ENCODE measurements at regions not wholly inside any gene's neighbourhood (a gene's known extent, or its start where the extent isn't known, plus 50 kb on each side); places are given as distances from the start of the nearest gene placed in this dataset.

DNA sequence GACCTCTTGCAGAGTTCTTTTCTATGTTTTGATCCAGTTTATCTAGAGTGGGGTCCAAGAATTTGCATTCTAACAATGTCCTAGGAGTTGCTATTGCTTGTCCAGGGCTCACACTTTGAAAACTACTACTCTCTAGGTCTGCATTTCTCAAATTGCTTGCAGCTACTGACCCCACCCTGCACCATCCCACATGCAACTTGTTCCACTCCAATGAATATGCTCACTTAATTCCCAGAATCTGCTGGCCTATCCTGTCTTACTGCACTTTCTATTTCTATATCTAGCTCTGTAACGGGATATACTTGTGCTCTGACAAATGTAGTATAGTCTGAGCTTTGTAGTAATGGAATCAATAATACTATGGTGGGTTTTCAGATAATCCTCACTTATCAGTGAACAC, 570.3 kb downstream of the IQCM start:
- TF ChIP-seq, protein P1, sequence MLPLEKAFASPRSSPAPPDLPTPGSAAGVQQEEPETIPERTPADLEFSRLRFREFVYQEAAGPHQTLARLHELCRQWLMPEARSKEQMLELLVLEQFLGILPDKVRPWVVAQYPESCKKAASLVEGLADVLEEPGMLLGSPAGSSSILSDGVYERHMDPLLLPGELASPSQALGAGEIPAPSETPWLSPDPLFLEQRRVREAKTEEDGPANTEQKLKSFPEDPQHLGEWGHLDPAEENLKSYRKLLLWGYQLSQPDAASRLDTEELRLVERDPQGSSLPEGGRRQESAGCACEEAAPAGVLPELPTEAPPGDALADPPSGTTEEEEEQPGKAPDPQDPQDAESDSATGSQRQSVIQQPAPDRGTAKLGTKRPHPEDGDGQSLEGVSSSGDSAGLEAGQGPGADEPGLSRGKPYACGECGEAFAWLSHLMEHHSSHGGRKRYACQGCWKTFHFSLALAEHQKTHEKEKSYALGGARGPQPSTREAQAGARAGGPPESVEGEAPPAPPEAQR (tag by site-specific recombination; IDR thresholded peaks at IDR 0.05) = no peak
- TF ChIP-seq ZNF19 (tag by site-specific recombination; IDR thresholded peaks at IDR 0.05; ENCODE audit: low read depth) (no peak), ZFHX2 (tag by site-specific recombination; conservative IDR thresholded peaks at IDR 0.05) (no peak), ZNF48 (tag by site-specific recombination; IDR thresholded peaks at IDR 0.05) (no peak), ZNF335 (tag by site-specific recombination; conservative IDR thresholded peaks at IDR 0.05) (no peak), ZNF292 (tag by site-specific recombination; IDR thresholded peaks at IDR 0.05; ENCODE audit: borderline replicate concordance, low read depth) (no peak), REST (tag by site-specific recombination; IDR thresholded peaks at IDR 0.05) (no peak), ZNF610 (tag by site-specific recombination; IDR thresholded peaks at IDR 0.05; ENCODE audit: borderline replicate concordance) (no peak)
- TF ChIP-seq, protein P2, sequence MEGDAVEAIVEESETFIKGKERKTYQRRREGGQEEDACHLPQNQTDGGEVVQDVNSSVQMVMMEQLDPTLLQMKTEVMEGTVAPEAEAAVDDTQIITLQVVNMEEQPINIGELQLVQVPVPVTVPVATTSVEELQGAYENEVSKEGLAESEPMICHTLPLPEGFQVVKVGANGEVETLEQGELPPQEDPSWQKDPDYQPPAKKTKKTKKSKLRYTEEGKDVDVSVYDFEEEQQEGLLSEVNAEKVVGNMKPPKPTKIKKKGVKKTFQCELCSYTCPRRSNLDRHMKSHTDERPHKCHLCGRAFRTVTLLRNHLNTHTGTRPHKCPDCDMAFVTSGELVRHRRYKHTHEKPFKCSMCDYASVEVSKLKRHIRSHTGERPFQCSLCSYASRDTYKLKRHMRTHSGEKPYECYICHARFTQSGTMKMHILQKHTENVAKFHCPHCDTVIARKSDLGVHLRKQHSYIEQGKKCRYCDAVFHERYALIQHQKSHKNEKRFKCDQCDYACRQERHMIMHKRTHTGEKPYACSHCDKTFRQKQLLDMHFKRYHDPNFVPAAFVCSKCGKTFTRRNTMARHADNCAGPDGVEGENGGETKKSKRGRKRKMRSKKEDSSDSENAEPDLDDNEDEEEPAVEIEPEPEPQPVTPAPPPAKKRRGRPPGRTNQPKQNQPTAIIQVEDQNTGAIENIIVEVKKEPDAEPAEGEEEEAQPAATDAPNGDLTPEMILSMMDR (tag by site-specific recombination; IDR thresholded peaks at IDR 0.05) = no peak
